ENCODE measurements at regions not wholly inside any gene's neighbourhood (a gene's known extent, or its start where the extent isn't known, plus 50 kb on each side); places are given as distances from the start of the nearest gene placed in this dataset.

DNA sequence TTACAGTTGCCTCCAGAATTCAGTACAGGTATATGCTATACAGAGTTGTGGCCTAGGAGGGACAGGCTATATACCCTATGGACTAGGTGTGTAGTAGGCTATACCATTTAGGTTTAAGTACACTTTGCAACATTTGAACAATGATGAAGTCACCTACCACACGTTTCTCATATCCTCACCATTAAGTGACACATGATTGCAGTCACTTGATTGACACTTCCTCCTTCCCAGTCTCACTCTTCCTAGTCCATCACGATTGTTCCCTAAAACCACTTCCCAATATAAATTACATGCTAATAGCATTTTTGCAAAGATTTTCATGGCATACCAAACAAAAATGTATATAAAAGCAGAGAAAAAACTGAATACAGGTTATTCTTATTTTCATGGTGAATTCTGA, 312.2 kb downstream of the EPB41L4A start:
- TF ChIP-seq, protein P1, sequence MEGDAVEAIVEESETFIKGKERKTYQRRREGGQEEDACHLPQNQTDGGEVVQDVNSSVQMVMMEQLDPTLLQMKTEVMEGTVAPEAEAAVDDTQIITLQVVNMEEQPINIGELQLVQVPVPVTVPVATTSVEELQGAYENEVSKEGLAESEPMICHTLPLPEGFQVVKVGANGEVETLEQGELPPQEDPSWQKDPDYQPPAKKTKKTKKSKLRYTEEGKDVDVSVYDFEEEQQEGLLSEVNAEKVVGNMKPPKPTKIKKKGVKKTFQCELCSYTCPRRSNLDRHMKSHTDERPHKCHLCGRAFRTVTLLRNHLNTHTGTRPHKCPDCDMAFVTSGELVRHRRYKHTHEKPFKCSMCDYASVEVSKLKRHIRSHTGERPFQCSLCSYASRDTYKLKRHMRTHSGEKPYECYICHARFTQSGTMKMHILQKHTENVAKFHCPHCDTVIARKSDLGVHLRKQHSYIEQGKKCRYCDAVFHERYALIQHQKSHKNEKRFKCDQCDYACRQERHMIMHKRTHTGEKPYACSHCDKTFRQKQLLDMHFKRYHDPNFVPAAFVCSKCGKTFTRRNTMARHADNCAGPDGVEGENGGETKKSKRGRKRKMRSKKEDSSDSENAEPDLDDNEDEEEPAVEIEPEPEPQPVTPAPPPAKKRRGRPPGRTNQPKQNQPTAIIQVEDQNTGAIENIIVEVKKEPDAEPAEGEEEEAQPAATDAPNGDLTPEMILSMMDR (IDR thresholded peaks at IDR 0.05) = no peak
- TF ChIP-seq EP300 (IDR thresholded peaks at IDR 0.05) (peak in 1 of 2 donors; percentile 55), POLR2A (IDR thresholded peaks at IDR 0.05) (no peak)
